SH-SY5Y (cell line): ENCODE measurements at regions not wholly inside any gene's neighbourhood (a gene's known extent, or its start where the extent isn't known, plus 50 kb on each side); places are given as distances from the start of the nearest gene placed in this dataset.

Experiments
- GATA2 ChIP-seq: IDR thresholded peaks from 2 replicates; pipeline ENCODE4 v1.6.1; 2011; ENCODE audit warnings: mild to moderate bottlenecking, low read depth, low read length
- GATA3 ChIP-seq: IDR thresholded peaks from 2 replicates; pipeline ENCODE4 v1.6.1; 2011; ENCODE audit warnings: low read depth, mild to moderate bottlenecking, low read length, moderate library complexity

DNA sequence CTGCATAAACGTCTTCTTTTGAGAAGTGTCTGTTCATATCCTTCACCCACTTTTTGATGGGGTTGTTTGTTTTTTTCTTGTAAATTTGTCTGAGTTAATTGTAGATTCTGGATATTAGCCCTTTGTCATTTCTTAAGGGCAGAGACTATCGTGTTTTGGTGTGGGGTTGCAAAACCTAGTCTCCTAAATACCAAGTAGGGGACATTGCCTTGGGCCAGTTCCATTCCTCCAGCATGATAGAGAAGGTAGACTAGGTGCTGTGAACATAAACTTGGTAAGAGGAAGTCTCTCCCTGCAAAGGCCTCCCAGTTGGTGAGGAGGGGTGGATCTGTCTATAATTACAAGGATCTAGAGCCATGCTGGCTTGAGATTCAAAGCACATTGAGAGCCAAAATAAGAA lies 390.7 kb downstream of the VRK1 start:
- no peak for TF ChIP-seq GATA2
- no peak for TF ChIP-seq GATA3
